Neural progenitor cell (in vitro differentiated cells): ENCODE measurements at regions not wholly inside any gene's neighbourhood (a gene's known extent, or its start where the extent isn't known, plus 50 kb on each side); places are given as distances from the start of the nearest gene placed in this dataset.
A peak's percentile ranks its signal among the peaks of the same experiment; 100 is the strongest.

Experiments
- DNase-seq: peaks from one replicate; pipeline ENCODE4 v3.0.0-alpha.2; 2016; ENCODE audit warnings: low spot score
- H2AFZ ChIP-seq: fragments of 200-600 bp; sonication (generic); replicated peaks from 2 replicates; pipeline ENCODE4 v1.6.1; 2016; ENCODE audit warnings: antibody characterized with exemption
- H3F3A ChIP-seq: fragments of 200-600 bp; sonication (generic); 2 replicates; pipeline ENCODE4 v1.6.1; 2016; ENCODE audit warnings: antibody characterized with exemption, low read depth
- H3K27ac ChIP-seq: fragments of 200-600 bp; sonication (generic); 2 replicates; pipeline ENCODE4 v1.5.1; 2016; ENCODE audit warnings: mild to moderate bottlenecking
- H3K27me3 ChIP-seq: fragments of 200-600 bp; sonication (generic); 2 replicates; pipeline ENCODE4 v1.6.1; 2016; ENCODE audit warnings: mild to moderate bottlenecking, moderate library complexity
- H3K36me3 ChIP-seq: fragments of 200-600 bp; sonication (generic); 2 replicates; pipeline ENCODE4 v1.5.1; 2016
- H3K4me1 ChIP-seq: fragments of 200-600 bp; sonication (generic); 2 replicates; pipeline ENCODE4 v1.6.1; 2016; ENCODE audit warnings: mixed run types
- H3K4me2 ChIP-seq: fragments of 200-600 bp; sonication (generic); 2 replicates; pipeline ENCODE4 v1.6.1; 2016
- H3K4me3 ChIP-seq: fragments of 200-600 bp; sonication (generic); 2 replicates; pipeline ENCODE4 v1.5.1; 2016
- H3K79me2 ChIP-seq: fragments of 200-600 bp; sonication (generic); 2 replicates; pipeline ENCODE4 v1.6.1; 2016; ENCODE audit warnings: low read depth
- H3K9ac ChIP-seq: fragments of 200-600 bp; sonication (generic); 2 replicates; pipeline ENCODE4 v1.6.1; 2016
- H3K9me3 ChIP-seq: fragments of 200-600 bp; sonication (generic); 2 replicates; pipeline ENCODE4 v1.5.1; 2016; ENCODE audit warnings: low read depth
- H4K20me1 ChIP-seq: fragments of 200-600 bp; sonication (generic); 2 replicates; pipeline ENCODE4 v1.6.1; 2016; ENCODE audit warnings: low read depth
- H3K27ac Mint-ChIP-seq: 3 replicates; pipeline ENCODE4 v1.8.0; 2021; ENCODE audit warnings: mixed read lengths
- H3K27me3 Mint-ChIP-seq: 2 replicates; pipeline ENCODE4 v1.8.0; 2022; ENCODE audit warnings: low read depth, mild to moderate bottlenecking, inconsistent platforms, moderate library complexity, mixed read lengths; ENCODE audit not compliant: insufficient read depth
- H3K36me3 Mint-ChIP-seq: 3 replicates; pipeline ENCODE4 v1.8.0; 2021; ENCODE audit warnings: mixed read lengths
- H3K4me1 Mint-ChIP-seq: 3 replicates; pipeline ENCODE4 v1.8.0; 2021; ENCODE audit warnings: mixed read lengths
- H3K4me3 Mint-ChIP-seq: 3 replicates; pipeline ENCODE4 v1.8.0; 2021; ENCODE audit warnings: mild to moderate bottlenecking, moderate library complexity, mixed read lengths
- H3K9me3 Mint-ChIP-seq: 3 replicates; pipeline ENCODE4 v1.8.0; 2020; ENCODE audit warnings: mixed read lengths
- EZH2 ChIP-seq: fragments of 200-600 bp; sonication (generic); IDR thresholded peaks from 2 replicates; pipeline ENCODE4 v1.6.1; 2017; ENCODE audit warnings: antibody characterized with exemption, mild to moderate bottlenecking, moderate library complexity
- EZH2phosphoT487 ChIP-seq: fragments of 200-600 bp; sonication (generic); IDR thresholded peaks from 2 replicates; pipeline ENCODE4 v1.6.1; 2017; ENCODE audit warnings: antibody characterized with exemption
- TF ChIP-seq, protein P1 (sequence below): fragments of 200-600 bp; sonication (generic); IDR thresholded peaks from 2 replicates; pipeline ENCODE4 v1.5.1; 2017; ENCODE audit warnings: antibody characterized with exemption, mild to moderate bottlenecking

- Mint-ChIP-seq H3K9me3 (peaks cover 3% of the 10 kb centered on the region), H3K27ac (no peak overlapping the region)
- peak overlapping the region; percentile 45 for H2AFZ ChIP-seq
These were observed 615.4 kb downstream of the MAFB start for GRCh38 chr20:40073535-40074111.

GRCh38 chr20:40072907-40073306 lies 616.1 kb downstream of the MAFB start:
- peaks cover 4% of the 10 kb centered on the region for H3K9me3 Mint-ChIP-seq
- H3K79me2 ChIP-seq: no peaks in the 10 kb centered on the region

More at GRCh38 chr20:40073535-40074111, 615.4 kb downstream of the MAFB start:
- Histone ChIP-seq H3K4me3 (no peak overlapping the region), H3K9me3 (no peaks in the 10 kb centered on the region), H3F3A (no peaks in the 10 kb centered on the region), H3K27me3 (no peaks in the 10 kb centered on the region), H3K27ac (no peak overlapping the region), H4K20me1 (no peaks in the 10 kb centered on the region), H3K79me2 (no peaks in the 10 kb centered on the region), H3K4me1 (no peaks in the 10 kb centered on the region), H3K36me3 (no peaks in the 10 kb centered on the region), H3K4me2 (no peak overlapping the region), H3K9ac (no peak overlapping the region)
- Mint-ChIP-seq H3K36me3 (no peaks in the 10 kb centered on the region), H3K4me1 (no peaks in the 10 kb centered on the region), H3K4me3 (no peak overlapping the region), H3K27me3 (peaks cover 3% of the 10 kb centered on the region)
- peak; percentile 2 for DNase-seq
- TF ChIP-seq EZH2phosphoT487 (no peak), EZH2 (no peak)
- TF ChIP-seq, protein P1, sequence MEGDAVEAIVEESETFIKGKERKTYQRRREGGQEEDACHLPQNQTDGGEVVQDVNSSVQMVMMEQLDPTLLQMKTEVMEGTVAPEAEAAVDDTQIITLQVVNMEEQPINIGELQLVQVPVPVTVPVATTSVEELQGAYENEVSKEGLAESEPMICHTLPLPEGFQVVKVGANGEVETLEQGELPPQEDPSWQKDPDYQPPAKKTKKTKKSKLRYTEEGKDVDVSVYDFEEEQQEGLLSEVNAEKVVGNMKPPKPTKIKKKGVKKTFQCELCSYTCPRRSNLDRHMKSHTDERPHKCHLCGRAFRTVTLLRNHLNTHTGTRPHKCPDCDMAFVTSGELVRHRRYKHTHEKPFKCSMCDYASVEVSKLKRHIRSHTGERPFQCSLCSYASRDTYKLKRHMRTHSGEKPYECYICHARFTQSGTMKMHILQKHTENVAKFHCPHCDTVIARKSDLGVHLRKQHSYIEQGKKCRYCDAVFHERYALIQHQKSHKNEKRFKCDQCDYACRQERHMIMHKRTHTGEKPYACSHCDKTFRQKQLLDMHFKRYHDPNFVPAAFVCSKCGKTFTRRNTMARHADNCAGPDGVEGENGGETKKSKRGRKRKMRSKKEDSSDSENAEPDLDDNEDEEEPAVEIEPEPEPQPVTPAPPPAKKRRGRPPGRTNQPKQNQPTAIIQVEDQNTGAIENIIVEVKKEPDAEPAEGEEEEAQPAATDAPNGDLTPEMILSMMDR: no peak

GRCh38 chr20:40056171-40056570 lies 632.9 kb downstream of the MAFB start:
- Histone ChIP-seq H3K4me1 (no peaks in the 10 kb centered on the region), H3K27ac (no peak overlapping the region), H2AFZ (no peak overlapping the region), H3K9me3 (no peaks in the 10 kb centered on the region), H4K20me1 (no peaks in the 10 kb centered on the region), H3K4me2 (no peak overlapping the region), H3K36me3 (no peaks in the 10 kb centered on the region), H3K27me3 (no peaks in the 10 kb centered on the region), H3K4me3 (no peak overlapping the region), H3K79me2 (no peaks in the 10 kb centered on the region), H3F3A (no peaks in the 10 kb centered on the region), H3K9ac (no peak overlapping the region)
- Mint-ChIP-seq H3K4me3 (no peak overlapping the region), H3K27me3 (no peaks in the 10 kb centered on the region), H3K9me3 (peaks cover 3% of the 10 kb centered on the region), H3K36me3 (no peaks in the 10 kb centered on the region), H3K27ac (no peak overlapping the region), H3K4me1 (no peaks in the 10 kb centered on the region)
- TF ChIP-seq EZH2 (no peak), EZH2phosphoT487 (no peak)
- TF ChIP-seq, protein P1: no peak
- no peak for DNase-seq

More at GRCh38 chr20:40072907-40073306, 616.1 kb downstream of the MAFB start:
- no peak overlapping the region for H2AFZ ChIP-seq
- no peaks in the 10 kb centered on the region for H3K9me3 ChIP-seq
- H3K27ac Mint-ChIP-seq: no peak overlapping the region
- no peaks in the 10 kb centered on the region for H3K4me1 ChIP-seq
- H3K36me3 ChIP-seq: no peaks in the 10 kb centered on the region
- H4K20me1 ChIP-seq: no peaks in the 10 kb centered on the region
- no peak for TF ChIP-seq EZH2
- TF ChIP-seq EZH2phosphoT487: no peak
- TF ChIP-seq, protein P1: no peak
- peaks cover 3% of the 10 kb centered on the region for H3K27me3 Mint-ChIP-seq
- no peak overlapping the region for H3K4me2 ChIP-seq
- no peak overlapping the region for H3K9ac ChIP-seq
- H3F3A ChIP-seq: no peaks in the 10 kb centered on the region
- H3K27me3 ChIP-seq: no peaks in the 10 kb centered on the region
- no peak overlapping the region for H3K27ac ChIP-seq
- H3K36me3 Mint-ChIP-seq: no peaks in the 10 kb centered on the region
- H3K4me1 Mint-ChIP-seq: no peaks in the 10 kb centered on the region
- H3K4me3 Mint-ChIP-seq: no peak overlapping the region
- no peak overlapping the region for H3K4me3 ChIP-seq
- no peak for DNase-seq
